ENCODE measurements at regions not wholly inside any gene's neighbourhood (a gene's known extent, or its start where the extent isn't known, plus 50 kb on each side); places are given as distances from the start of the nearest gene placed in this dataset.

DNA sequence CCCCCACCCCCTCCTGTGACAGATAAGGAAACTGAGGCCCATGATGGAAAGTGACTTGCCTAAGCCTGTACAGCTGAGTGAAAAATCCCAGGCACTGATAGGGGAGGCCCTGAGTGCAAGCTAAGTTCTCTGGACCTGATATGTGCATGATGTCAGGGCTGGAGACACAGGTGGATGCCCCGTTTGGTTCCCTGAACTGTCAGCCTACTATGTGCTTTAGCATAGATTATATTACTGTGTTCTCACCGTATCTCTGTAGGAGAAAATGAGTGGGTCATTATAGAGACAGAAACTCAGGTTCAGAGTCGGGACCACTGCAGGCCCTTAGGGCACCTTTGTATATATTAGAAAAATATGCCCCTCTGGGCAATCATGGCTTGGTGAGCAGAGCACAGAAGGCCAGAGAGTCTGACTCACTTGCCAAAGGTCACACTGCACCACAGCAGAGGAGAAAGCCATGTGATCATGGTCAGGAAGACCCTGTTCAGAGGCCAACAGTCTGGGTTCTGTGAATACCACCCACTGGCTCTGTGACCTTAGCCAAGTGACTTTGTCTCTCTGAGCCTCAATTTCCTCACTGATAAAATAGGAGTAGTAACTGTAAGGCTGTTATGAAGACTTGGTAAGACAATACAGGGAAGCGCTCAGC lies 145.8 kb upstream of the WNT4 start:
- no peak for DNase-seq

DNA sequence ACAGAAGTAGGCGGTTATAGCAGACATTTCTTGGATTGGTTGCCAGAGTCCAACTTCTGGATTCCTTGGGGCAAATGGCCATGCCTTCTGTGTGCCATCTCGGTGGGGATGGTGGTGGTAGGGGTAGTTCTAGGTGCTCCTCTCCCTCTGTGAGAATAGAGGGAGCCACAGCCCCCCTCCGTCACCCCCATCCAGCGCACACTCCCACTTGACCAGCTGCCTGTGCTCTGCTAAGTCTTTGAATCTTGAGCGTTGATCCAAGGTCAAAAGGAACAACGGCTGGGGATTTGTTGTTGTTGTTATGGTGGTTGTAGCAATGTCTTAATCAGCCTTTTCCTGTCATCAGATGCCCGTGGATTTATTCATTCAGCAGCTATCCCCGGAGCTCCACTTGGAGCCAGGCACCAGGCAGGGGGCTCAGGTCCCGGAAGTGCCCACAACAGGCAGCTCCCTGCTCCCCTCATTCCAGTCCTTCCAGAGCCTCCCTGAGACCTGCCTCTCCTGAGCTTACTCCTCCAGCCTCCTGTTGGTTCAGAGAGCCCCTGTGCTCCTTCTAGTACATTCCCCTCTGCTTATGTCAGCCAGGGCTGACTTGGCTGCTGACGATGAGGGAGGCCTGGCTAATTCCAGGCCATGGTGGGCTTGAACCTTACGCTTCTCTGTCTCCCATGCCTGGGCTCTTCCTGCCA lies 146.6 kb upstream of the WNT4 start:
- no peak for DNase-seq

DNA sequence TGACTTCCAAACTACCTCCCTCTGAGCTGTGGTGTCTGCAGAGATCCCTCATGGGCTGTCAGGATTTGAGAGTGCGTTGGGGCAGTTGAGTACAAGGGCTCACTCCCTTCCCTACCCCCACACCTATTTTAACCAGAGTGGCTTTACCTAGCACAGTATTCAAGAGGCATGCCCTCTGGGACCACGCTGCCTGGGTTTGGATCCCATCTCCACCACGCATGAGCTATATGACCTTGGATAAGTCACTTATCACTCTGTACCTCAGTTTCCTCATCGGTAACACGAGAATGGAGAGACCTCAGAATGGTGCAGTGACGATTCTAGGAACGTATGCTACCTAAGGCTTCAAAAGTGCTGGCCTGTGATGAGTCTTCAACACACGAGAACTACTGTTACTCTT lies 147.3 kb upstream of the WNT4 start:
- DNase-seq, result no peak

DNA sequence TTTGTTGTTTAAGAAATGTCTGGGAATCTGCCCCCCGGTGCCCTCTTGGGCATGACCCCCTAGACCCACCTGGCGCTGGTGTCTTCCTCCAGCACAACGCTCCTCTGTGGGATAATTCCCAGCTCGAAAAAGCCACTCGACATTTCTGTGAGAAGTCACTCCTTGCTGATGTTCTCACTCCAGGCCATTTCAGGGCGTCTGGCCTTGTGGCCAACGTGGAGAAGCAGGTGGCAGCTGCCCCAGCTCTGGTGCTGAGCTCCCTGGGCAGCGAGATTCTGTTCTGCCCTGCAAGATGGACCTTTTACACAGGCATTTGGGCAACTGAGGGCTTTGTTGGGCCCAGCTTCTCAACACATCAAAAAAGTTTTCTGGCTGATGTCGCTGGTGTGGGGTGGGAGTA lies 147.7 kb upstream of the WNT4 start:
- DNase-seq, result no peak

DNA sequence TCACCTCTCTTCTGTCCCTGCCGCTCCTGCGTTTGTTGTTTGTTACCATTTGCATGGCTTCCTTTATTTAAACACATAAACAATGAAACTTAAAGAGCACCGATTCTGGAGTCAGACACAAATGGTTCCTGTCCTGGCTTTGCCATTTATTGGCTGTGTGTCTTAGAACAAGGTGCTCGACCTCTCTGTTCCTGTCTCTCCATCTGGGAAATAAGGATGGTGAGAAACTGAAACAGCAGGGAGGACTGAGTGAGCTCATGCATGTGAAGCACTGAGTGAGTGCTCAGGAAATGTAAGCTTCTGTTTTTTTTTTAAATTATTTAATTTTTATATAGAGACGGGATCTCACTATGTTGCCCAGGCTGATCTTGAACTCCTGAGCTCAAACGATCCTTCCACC lies 148.2 kb upstream of the WNT4 start:
- DNase-seq, result no peak

DNA sequence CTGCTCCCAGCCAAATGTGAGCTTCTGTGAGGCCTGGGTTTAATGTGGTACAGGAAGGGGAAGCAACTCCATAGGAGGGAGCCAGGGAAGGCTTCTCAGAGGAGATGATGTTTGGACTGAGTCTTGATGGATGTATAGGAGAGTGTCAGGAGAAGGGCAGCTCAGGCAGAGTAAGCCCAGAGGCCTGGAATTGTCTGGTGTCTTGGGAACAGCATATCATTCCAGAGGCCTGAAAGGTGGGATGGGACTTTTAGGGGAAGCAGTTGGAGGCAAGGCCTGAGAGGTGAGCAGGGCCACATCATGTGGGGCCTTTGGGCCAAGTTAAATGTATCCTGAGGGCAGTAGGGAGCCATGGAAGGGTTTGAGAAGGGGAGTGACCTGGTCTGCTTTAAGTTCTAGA lies 148.6 kb upstream of the WNT4 start:
- no peak for DNase-seq

DNA sequence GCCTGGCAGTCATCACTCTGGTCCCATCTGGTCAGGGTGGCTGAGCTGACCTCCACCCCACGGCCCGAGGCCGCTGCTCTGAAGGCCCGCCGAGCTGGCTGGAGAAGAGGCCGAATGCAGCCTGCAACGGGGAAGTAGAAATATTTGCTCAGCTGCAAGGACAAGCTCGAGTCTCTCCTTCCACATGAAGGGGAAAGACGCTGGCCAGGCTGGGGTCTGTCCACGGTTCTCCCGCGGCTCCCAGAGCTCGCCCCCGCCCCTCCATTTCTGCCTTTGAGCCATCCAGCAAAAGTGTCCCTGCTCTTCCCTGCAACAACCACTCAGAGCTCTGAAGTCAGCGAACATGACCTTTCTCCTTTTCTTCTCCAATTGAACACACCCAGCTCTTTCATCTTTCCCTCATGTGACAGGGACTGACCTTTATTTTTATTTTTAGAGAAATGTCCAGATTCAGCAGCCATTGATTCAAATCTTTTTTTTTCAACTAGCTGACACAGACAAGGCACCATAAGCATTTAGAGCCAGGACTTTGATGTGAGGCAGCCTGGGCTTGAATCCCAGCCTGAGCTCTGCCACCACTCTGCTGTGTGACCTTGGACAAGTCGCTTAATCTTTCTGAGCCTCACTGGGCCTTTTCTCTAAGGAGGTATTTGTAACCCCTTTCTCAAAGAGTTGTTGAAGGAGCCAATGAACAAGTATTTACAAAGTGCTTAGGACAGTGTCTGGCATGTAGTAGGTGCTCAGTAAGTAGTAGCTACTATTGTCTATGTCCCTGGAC lies 149.3 kb upstream of the WNT4 start:
- DNase-seq, result no peak

DNA sequence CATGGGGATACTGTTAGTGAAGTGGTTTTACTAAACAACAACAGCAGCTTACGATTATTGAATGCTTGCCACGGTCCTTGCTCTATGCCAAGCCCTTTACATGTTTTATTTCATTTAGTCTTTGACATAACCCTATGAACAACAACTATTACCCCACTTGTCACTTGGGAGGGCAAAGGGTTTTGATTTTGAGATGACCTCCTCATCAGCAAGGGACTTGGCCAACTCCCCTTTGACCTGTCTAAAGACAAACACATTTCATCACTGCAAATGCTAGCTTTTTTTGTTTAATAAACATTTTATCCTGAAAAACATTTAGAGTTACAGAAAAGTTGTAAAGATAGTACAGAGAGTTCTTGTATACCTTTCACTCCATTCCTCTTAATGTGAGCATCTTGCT lies 152.5 kb upstream of the WNT4 start:
- DNase-seq, result no peak

DNA sequence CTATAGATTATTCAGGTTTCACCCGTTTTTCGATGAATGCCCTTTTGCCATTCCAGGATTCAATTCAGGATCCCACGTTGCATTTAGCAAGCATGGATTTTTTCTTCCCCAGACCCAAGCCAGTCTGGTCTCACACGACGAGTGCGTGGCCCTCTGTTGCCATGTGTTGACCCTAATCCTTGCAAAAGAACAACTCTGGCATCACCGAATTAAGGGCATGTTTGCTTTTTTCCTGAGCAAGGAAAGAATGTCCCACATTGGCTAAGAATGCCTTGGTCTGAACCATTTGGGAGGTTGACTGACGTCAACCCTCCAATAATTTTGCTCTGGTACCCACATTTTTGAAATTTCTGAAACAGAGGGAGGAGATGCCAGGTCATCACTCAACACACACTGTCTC lies 153.0 kb upstream of the WNT4 start:
- DNase-seq, result no peak

DNA sequence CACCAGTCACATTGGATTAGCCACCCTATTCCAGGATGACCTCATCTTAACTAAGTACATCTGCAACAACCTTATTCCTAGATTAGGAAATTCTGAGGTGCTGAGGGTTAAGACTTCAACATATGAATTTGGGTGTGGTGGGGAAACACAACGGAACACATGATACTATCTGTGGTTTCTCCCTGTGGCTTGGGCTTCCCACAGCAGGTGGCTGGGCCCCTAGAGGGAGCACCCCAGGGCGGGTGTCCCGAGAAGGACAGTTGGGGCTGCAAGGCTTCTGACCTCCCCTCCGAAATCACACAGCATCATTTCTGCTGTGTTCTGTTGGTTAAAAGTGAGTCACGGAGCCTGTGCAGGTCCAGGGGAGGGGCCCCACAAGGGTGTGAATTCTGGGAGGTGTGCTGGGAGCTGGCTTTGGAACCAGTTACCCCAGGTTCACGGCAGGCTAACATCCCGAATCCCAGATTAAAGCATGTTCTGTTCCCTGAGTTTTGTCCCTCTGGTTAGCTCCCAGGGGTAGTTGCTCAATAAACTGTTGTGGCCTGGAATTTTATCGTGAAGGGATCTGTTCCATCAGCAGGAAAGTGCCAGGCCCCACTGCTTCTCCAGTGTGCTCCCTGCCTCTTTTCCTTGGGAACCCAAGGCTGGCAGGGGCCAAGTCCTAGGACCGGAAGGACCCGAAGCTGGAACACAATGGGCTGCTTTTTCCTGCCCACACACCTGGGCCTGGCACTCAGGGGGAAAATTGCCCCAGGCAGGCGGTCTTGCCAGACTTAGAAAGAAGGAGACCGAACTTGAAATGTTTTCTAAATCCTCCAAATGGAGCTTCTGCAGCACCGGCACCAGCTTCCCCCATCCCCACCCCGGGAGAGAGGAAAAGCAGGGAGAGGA lies 154.0 kb upstream of the WNT4 start:
- DNase-seq, result no peak

DNA sequence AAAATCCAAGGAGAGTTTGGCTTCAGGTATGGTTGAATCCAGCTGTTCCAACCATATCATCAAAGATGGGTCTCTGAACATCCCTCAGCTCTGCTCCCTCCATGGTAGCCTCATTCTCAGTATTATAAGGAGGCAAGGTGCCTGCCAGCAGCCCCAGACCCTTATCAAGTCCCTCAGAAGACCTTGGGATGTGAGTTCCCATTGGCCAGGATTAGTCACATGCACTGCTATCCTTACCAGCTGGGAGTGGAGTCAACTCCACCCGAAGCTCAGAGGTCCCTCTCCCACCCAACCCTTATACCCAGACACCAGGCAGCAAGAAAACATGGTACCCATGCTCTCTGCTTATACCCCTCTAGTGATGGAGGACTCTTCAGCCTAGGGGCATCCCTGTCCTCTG lies 153.7 kb upstream of the ZBTB40 start:
- DNase-seq, result no peak

DNA sequence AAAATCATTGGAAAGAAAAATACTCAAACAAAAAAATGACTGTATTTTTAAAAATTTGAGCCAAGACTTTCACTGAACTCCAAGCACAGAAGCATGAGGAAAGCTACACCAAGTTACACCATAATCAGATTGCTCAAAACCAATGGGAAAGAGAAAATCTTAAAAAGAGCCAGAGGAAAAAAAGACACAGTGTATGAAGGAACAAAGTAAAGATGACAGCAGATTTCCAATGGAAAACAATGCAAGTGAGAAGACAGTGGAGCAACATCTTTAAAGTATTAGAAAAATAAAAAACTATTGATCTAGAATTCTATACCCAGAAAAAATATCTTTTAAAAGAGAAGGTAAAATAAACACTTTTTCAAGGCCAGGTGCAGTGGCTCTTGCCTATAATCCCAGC lies 147.8 kb upstream of the ZBTB40 start:
- no peak for DNase-seq

DNA sequence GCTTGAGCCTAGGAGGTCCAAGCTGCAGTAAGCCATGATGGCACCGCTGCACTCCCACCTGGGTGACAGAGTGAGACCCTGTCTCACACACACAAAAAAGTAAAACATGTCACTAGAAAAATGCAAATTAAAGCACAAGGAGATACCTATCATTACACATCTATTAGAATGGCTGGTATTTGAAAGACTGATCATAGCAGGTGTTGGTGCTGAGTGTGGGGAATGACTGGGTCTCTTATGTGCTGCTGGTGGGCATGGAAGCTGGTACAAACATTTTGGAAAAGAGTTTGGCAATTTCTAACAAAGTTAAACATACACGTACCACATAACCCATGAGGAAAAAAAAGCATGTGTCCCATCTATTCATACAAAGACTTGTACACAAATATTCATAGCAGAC lies 142.1 kb upstream of the ZBTB40 start:
- DNase-seq, result no peak

DNA sequence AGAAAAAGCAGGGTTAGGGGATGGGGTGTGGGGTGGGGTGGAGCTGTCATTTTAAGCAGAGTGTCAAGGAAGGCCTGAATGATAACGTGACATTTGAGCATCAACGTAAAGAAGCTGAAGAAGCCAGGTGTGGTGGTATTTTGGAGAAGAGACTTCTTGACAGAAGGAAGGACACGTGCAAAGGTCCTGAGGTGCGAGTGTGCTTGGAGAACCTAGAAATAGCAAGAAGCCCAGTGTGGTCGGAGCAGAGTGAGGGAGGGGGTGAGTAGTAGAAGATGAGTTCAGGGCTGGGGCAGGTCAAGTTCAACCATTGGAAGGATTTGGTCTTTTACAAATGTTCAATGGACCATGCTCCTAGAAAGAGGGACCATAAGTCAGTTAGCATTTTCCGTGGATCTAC lies 140.2 kb upstream of the ZBTB40 start:
- DNase-seq, result no peak

DNA sequence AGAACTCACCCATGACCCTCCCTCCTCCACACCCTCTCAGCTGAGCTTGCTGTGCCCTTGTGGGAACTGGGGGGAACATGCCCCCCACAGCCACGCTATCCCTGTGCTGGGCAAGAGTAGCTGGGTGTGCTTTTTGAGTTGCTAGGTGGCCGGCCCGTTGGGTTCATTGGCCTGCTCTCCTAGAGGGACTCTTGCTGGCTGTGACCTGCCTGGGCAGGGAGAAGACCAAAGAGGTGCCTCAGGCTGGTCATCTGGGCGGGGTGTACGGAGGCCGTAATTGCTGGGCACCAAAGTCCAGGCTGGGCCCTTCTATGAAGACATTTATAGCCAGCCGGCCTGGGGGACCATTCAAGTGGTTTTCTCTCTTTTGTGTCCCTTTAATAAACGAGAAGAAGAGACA lies 138.3 kb upstream of the ZBTB40 start:
- no peak for DNase-seq

DNA sequence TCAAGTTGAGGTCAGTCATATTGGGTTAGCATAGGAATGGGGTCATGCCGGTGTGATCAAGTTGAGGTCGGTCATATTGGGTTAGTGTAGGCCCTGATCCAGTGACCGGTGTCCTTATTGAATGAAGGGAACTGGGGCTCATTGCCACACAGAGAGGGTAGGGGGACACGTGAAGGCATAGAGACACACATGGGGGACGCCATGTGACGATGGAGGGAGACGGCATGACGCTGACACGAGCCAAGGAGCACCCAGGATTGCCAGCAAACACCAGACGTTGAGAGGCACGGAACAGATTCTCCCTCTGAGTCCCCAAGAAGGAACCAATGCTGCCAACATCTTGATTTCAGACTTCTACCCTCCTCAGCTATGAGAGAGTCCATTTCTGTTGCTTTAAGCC lies 136.9 kb upstream of the ZBTB40 start:
- DNase-seq, result no peak

DNA sequence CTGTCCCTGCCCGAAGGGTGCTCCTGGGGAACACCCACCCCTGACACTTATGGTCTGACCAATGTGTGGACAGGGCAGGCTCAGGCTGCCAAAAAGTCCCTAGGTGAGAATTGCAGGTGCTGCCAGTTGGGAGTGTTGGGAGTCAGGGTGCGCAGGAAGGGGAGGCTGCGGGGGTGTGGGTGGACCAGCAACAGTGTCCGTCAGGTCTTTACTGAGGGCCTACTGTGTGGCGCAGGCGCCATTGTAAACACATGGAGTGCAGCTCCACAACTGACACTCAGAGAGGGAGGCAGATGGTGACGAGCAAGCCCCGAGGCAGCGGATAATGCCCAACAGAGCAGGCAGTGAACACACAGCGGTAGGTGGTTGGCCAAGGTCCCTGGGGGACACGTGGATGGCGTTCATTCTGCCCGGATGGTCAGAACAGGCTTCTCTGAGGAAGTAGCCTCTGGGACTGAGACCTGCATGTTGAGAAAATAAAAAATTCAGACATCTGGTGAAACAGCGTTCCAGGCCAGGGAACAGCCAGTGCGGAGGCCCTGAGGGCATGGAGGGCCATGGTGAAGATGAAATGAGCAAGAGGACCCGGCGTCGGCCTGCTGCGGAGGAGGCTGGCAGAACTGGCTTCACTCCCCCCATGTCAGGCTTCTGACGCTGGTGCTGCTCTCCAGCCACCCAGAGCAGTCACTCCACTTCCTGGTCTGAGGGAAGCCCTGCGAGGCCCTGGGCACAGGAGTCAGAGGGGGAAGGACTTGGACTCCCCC lies 136.2 kb upstream of the ZBTB40 start:
- no peak for DNase-seq

DNA sequence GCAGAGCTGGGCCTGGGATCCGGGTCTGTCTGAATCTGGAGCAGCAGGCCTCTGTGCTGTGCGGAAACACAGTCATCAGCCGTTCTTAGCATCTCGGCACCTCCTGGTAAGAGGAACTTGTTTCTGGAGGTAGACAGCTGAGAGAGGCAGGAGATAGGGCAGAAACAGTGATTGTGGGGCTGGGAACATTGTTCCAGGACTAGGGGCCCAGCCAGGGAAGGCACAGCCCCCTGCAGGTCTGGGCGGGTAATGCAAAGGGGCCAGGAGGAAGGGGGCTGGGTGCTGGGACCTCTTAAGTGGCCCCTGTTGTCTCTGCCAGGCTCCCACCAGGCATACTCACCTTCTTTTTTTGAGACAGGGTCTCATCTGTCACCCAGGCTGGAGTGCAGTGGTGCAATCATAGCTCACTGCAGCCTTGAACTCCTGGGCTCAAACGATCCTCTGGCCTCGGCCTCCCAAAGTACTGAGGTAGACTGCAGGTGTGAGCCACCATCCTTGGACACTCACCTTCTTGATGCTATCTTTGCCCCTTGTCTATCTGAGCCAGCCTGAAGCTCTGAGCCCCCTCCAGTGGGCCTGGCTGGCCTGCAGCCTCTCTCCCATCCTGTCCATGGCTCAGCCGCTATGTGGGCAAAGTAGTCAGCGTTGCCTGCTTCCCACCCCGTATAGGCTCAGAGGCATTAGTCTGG lies 134.3 kb upstream of the ZBTB40 start:
- DNase-seq, result peak; percentile 60

DNA sequence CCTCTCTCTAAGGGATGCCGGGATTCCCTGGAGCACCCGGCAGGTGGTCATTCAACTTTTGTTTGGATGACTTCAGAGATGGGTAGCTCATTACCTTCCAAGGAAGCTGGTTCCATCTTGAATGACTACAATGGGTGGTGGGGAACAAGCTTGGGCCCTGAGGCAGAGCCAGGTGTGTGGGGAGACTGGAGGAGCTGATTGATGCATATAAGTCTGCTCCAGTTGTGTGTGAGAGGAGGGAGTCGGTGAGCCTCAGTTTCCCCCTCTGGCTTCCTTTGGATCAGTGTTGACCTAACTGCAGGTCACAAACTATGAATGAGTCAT lies 133.8 kb upstream of the ZBTB40 start:
- no peak for DNase-seq

DNA sequence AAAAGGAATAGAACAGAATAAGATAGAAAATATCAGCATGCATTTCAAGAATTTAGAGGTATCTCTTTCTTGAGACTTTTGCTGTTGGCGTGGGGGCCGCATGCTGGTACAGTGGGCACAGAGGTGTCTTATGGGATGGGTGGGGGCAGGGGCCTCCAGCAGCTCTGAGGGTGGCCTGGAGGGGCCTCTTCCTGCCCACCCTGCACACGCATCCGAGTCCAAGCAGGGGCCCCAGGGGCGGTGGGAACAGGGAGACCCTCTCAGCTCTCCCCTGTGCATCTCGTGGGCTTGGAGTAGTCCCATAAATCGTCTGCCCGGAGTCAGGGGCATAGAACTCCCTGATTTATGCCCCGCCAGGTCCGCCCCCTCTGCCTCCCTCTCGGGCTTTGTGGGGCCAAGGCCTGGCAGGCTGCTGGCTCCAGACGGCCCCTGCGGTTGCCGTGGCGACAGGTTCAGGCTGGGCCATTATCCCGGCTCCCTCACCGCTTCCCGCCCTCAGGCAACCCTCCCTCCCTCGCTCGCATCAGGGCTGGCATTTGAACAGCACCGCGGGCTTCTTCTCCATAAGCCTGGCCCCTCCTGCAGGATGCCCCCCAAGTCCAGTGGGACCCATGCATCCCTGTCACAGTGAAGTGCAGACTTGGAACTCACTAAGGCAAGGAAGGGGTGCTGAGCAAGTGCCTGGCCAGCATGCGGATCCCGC lies 133.2 kb upstream of the ZBTB40 start:
- DNase-seq, result no peak

DNA sequence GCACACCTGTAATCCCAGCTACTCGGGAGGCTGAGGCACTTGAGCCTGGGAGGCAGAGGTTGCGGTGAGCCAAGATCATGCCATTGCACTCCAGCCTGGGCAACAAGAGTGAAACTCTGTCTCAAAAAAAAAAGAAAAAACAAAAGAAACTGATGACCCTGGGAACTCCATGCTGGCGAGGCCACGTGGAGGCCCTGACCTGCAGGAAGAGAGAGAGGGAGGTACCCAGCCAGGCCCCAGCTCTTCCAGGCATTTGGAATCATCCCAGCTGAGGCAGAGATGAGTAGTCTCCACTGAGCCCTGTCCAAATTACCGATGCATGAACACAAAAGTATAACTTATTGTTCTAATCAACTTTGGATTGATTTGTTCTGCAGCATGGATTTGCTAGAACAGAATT lies 132.0 kb upstream of the ZBTB40 start:
- no peak for DNase-seq

Measured in activated CD8-positive, alpha-beta memory T cell treated with anti-CD3 and anti-CD28 coated beads, Interleukin-2, amount 50 U/mL, for 48 hours (primary cell).